GM12891 (cell line): ENCODE measurements at regions not wholly inside any gene's neighbourhood (a gene's known extent, or its start where the extent isn't known, plus 50 kb on each side); places are given as distances from the start of the nearest gene placed in this dataset.

Experiments used
- DNase-seq: peaks from one replicate; pipeline ENCODE4 v3.0.0; 2011; ENCODE audit warnings: low spot score; ENCODE audit not compliant: insufficient read length
- FAIRE-seq: peaks from 2 replicates; lab custom pipeline; 2011; peaks lifted over from hg19 to GRCh38; lab: Jason Lieb, UNC
- PAX5 ChIP-seq: IDR thresholded peaks from 2 replicates; pipeline ENCODE4 v1.6.1; 2011; ENCODE audit warnings: low read length, moderate library complexity, mild to moderate bottlenecking; ENCODE audit not compliant: insufficient read depth, severe bottlenecking
- POLR2A ChIP-seq: IDR thresholded peaks from 2 replicates; pipeline ENCODE4 v1.6.1; 2011; ENCODE audit warnings: low read depth, low read length, control low read depth
- POLR2AphosphoS5 ChIP-seq: IDR thresholded peaks from 2 replicates; pipeline ENCODE4 v1.6.1; 2011; ENCODE audit warnings: low read depth, low read length, control low read depth
- POU2F2 ChIP-seq: IDR thresholded peaks from 2 replicates; pipeline ENCODE4 v1.6.1; 2011; ENCODE audit warnings: low read depth, mild to moderate bottlenecking, control low read depth, low read length, moderate library complexity
- SPI1 ChIP-seq: IDR thresholded peaks from 2 replicates; pipeline ENCODE4 v1.6.1; 2011; ENCODE audit warnings: low read depth, low read length, control low read depth
- TAF1 ChIP-seq: IDR thresholded peaks from 2 replicates; pipeline ENCODE4 v1.6.1; 2011; ENCODE audit warnings: low read depth, low read length, control low read depth

DNA sequence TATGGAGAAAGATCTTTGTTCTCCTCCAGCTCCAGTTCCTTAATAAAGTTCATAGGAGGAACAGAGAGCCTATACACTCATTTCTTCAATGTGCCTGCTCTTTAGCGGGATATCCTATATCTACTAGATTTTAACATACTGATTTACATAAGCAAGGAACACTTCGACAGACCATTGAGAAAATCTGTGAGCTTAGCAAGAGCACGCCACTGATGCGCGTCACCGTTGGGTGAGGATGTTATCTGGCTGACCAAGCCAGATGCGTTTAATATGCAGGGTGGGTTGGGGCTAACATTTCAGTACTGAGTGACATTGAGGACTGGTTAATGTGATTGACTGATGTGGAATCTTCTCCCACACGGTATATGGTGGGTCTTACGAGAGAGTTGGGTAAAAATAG lies 233.4 kb downstream of the SOX4 start:
- TF ChIP-seq SPI1, result no peak
- TF ChIP-seq TAF1, result no peak
- TF ChIP-seq POLR2AphosphoS5, result no peak
- TF ChIP-seq POU2F2, result no peak
- no peak for TF ChIP-seq POLR2A
- TF ChIP-seq PAX5, result no peak
- DNase-seq (no peak), FAIRE-seq (no peak)

DNA sequence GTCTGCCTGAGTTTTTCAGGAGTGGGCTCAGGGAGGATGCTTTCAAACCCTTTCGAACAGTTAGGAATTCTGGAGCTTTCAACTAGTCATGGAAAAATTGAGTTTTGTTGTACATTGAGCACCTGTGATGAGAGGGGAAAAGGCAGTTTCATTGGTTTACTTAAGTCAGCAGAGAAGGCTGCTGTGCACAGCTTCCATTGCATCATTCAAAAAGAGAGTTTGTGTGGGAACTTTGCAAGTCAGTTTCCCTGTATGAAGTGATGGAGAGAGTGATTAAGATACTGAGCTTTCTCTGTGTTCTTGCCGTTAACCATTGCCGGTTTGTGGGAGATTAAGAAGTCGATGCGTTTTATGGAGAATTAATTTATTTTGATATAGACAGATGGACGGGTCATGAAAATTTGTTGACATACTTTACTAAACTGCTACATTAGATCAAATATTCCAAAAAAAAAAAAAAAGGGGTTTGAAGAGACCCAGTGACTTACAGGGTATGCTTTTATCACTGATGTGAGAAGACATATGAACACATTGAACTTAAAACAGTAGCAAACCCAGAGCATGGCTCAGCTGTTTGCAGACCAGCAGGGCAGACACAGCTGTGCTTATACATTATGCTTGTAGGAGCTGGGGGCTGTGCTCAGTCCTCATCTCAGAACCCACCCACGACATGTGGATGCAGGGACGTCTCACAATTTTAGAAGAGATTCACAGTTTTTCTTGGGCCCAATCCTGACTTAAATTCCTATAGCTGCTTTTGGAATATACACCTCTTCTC lies 234.1 kb downstream of the SOX4 start:
- no peak for FAIRE-seq

DNA sequence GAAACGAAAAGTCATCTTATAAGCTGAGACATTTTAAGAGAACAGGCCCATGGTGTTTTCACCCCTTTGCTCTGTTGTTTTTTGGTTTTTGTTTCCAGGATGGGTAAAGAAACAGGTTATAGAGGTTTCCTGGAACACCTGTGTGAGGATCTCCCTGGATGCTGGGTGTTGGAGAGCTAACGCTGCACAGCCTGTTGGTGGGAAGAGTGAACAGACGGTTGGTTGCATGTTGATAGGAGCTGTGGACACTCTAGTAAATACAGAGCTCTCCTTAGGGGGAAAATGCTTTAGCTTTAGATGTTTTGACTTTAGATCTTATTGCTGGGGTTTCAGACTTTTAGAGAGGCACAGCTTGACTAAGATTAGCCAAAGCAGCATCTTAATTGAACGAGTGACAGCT lies 235.2 kb downstream of the SOX4 start:
- no peak for TF ChIP-seq POLR2A
- no peak for TF ChIP-seq PAX5
- no peak for TF ChIP-seq POLR2AphosphoS5
- no peak for FAIRE-seq
- no peak for DNase-seq

More for the DNA sequence above, 234.1 kb downstream of the SOX4 start:
- DNase-seq, result no peak
- TF ChIP-seq POLR2AphosphoS5 (no peak), TAF1 (no peak)

DNA sequence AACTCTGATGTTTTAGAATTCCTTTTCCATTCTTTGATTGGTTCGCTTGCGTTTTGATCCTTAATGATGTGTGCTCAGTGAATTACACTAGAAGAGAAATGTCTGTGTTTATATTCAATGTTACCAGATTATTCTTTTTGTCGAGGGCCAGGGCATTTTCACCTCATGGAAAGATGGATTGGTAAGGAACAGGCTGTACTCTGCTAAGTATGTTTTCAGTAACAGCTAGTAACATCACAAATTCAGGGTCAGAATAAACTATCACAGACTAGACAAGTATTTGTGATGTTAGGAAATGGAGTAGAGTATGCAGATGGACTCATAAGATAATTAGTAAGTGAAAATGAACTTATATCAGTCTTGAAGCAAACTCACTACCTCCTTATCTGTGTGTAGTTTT lies 235.6 kb downstream of the SOX4 start:
- TF ChIP-seq SPI1 (no peak), TAF1 (no peak), POLR2AphosphoS5 (no peak), PAX5 (no peak), POU2F2 (no peak)
- DNase-seq (no peak), FAIRE-seq (no peak)

DNA sequence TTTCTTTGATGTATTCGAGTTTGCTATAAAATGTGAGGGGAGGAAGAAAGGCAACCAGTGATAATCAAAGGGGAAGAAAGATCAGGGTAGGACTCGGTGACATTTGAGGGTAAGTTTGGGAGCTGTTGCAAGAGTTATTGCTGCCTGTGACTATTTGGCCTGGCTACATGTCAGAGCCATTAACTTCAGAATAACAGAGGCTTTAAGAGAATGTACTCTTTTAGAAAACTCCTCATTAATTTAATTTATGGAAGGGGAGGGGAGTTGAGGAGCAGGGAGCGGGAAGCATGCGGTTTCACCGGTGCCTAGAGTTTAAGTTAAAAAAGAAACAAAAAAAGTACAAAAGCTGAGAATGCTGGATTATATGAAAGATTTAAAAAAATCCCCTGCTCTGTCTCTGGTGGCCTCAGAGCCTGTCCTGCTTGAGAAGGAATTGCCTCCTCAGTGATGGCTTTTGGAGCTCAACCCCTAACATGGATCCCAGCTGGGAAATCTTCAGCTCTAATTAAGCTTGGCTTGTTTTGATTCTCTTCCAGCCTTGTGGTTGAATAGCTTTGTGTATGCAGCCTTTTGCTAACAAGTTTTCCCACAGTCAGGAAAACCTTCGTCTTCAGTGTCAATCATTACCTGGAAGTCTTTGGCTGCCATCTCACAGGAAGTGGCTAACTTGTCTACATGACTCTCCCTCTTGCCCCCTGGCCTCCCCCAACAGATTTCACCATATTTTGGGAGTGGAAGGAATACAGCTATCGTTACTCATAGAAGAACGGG lies 238.2 kb downstream of the SOX4 start:
- DNase-seq, result no peak
- no peak for FAIRE-seq
- TF ChIP-seq TAF1, result no peak
- TF ChIP-seq PAX5, result no peak
- TF ChIP-seq POLR2AphosphoS5, result no peak
- TF ChIP-seq POU2F2, result no peak
- no peak for TF ChIP-seq SPI1
- TF ChIP-seq POLR2A, result no peak

DNA sequence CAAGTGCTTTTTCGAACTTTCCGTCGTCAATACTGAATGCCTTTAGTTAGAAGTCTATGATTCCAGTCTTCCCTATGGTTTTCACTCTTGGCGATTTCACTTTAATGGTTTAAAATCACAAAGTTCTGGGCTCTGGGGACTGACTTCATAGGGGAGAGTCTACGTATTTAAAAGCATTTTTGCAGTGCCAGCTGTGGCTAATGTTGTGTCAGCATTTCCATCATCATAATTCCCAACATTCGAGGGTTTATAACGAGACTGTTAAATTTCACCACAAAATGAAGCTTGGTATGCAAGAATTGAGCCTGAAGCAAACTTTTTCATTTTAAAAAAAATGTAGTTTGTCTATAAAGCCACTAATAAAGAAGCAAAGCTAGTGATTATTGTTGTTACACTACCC lies 242.7 kb downstream of the SOX4 start:
- no peak for TF ChIP-seq POLR2AphosphoS5
- no peak for TF ChIP-seq TAF1
- TF ChIP-seq SPI1, result no peak
- no peak for TF ChIP-seq POLR2A
- no peak for TF ChIP-seq PAX5
- TF ChIP-seq POU2F2, result no peak
- no peak for FAIRE-seq
- DNase-seq, result no peak

DNA sequence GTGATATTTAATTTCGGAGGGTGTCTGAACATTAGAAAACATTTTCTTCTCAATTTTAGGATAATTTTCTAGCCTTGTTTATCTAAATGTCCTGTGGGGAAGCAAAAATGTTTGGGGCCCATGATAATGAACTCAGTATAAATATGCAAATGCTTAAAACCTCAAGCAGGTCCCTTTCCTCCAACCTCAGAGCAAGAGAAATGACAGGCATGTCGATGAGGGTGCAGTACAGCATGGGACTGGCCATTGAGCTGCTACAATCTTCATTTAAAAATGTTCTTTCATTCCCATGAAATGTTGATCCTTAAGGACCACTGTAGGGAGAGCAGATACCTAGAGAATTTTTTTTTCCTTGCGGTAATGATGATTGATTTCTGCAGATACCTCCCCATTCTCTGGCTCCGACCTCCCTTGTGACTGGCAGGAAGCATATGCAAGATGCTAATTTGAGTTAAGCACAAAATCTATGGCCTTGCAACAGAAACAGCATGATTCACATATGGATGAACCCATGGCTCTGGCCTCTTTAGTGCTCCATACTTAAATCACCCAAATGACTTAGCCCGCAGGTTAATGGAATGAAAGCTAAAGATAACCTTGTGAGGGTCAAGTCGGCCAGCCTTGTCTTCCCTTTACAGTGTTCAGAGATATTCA lies 243.3 kb downstream of the SOX4 start:
- TF ChIP-seq POU2F2 (peak; percentile 78; the same call in 1 of the 2 replicates), PAX5 (no peak)
- FAIRE-seq (peak; percentile 35), DNase-seq (no peak)

DNA sequence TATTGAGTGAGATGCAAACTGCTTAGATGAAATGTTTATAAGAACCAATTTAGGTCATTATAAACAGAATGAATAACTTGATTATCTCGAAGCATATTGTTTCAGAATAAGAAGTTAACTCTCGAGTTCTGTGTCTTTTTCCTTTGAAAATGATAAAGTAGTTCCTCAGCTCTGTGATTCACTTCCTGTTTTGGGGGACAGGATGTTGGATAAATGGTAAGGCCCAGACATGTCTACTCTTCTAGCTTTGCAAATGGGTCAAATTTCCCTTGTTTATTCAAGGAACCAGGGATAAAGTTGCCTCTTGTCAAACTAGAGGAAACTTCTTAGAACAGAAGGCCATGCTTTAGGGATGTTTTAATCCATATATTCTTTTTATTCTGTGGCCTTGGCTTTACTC lies 246.9 kb downstream of the SOX4 start:
- DNase-seq, result no peak
- TF ChIP-seq POLR2A (no peak), SPI1 (peak; percentile 13; the same call in 1 of the 2 replicates)
- no peak for FAIRE-seq

DNA sequence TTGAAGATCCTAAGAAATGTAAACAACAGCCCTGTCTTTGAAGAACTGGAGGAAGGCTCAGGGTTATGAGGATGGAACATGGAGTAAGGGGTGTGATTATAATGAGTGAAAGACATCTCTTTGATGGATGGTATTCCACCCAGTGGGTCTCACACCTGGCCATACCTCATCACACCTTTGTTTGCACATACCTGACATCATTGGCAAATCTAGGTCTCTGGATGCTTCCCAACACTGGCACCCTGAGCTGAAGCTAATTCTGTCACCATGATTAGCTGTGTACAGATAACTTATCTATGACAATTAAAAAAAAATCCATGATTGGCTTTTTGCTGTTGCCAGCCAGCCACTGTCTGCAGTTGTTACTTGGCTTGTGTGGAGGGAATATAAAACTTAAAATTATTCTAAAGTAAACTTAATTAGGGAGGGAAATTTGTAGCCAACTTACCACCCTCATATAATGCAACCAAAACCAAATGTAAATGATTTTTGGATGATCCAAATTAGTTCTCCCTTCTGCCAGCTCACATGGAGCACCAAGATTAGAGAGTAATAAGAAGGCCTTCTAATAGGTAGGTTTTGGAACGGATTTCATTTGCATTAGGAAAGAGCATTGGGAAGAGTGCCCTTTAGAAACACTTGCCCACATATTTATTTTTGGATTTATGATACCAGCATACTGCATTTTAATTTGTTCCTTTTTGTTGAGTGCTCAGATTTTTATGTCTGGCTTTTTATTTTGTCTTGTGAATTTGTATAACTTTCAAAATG lies 249.5 kb downstream of the SOX4 start:
- DNase-seq (no peak), FAIRE-seq (no peak)
- no peak for TF ChIP-seq TAF1
- TF ChIP-seq POLR2AphosphoS5, result no peak
- no peak for TF ChIP-seq PAX5
- no peak for TF ChIP-seq POU2F2
- TF ChIP-seq SPI1, result no peak
- no peak for TF ChIP-seq POLR2A
